ENCODE measurements at regions not wholly inside any gene's neighbourhood (a gene's known extent, or its start where the extent isn't known, plus 50 kb on each side); places are given as distances from the start of the nearest gene placed in this dataset.
"Not testable (repeated sequence)": the region's sequence is repeated elsewhere in the genome, so short reads cannot be mapped to it uniquely, and the experiment has no call there.

GRCh38 chr22:49694462-49695260 is 133.0 kb downstream of the BRD1 start:
- no peak for DNase-seq

GRCh38 chr22:49693848-49694247 is 133.8 kb downstream of the BRD1 start:
- DNase-seq, result no peak

- DNase-seq, result no peak
These were observed 134.3 kb downstream of the BRD1 start for GRCh38 chr22:49693416-49693815.

GRCh38 chr22:49692499-49693225 is 135.0 kb downstream of the BRD1 start:
- no peak for DNase-seq

GRCh38 chr22:49691256-49691655 is 136.4 kb downstream of the BRD1 start:
- DNase-seq, result no peak

GRCh38 chr22:49690454-49690853 is 137.2 kb downstream of the BRD1 start:
- no peak for DNase-seq

- DNase-seq, result no peak
These were observed 137.8 kb downstream of the BRD1 start for GRCh38 chr22:49689858-49690257.

GRCh38 chr22:49689255-49689770 is 138.4 kb downstream of the BRD1 start:
- no peak for DNase-seq

GRCh38 chr22:49688516-49689254 is 139.0 kb downstream of the BRD1 start:
- no peak for DNase-seq

- DNase-seq, result no peak
These were observed 139.7 kb downstream of the BRD1 start for GRCh38 chr22:49687786-49688515.

- DNase-seq, result no peak
These were observed 140.3 kb downstream of the BRD1 start for GRCh38 chr22:49687333-49687732.

GRCh38 chr22:49686495-49687219 is 141.0 kb downstream of the BRD1 start:
- DNase-seq, result no peak

GRCh38 chr22:49685686-49686085 is 142.0 kb downstream of the BRD1 start:
- no peak for DNase-seq

- no peak for DNase-seq
These were observed 142.6 kb downstream of the BRD1 start for GRCh38 chr22:49685116-49685515.

- no peak for DNase-seq
These were observed 144.6 kb downstream of the BRD1 start for GRCh38 chr22:49683032-49683431.

GRCh38 chr22:49680819-49681218 is 146.9 kb downstream of the BRD1 start:
- DNase-seq, result not testable (repeated sequence)

GRCh38 chr22:49678842-49679170 is 148.9 kb downstream of the BRD1 start:
- DNase-seq, result no peak

GRCh38 chr22:49678137-49678841 is 149.4 kb downstream of the BRD1 start:
- DNase-seq, result no peak

GRCh38 chr22:49677495-49677889 is 150.2 kb downstream of the BRD1 start:
- no peak for DNase-seq

- DNase-seq, result no peak
These were observed 150.7 kb downstream of the BRD1 start for GRCh38 chr22:49676783-49677494.

GRCh38 chr22:49676230-49676629 is 151.4 kb downstream of the BRD1 start:
- DNase-seq, result no peak

Data from activated effector memory CD4-positive, alpha-beta T cell treated with Interleukin-2 at 50 U/mL for 16 hours (primary cell).